Fibroblast of lung (primary cell): ENCODE measurements at regions not wholly inside any gene's neighbourhood (a gene's known extent, or its start where the extent isn't known, plus 50 kb on each side); places are given as distances from the start of the nearest gene placed in this dataset.

Experiments used
- DNase-seq, 2 donors: peaks; one replicate each; pipeline versions ENCODE4 v3.0.0 to v3.0.0-alpha.2; 2010; ENCODE audit warnings: low read depth in 2 of 2
- H2AFZ ChIP-seq: 2 replicates; pipeline ENCODE4 v1.5.1; 2012; ENCODE audit warnings: low read length, control low read depth, inconsistent platforms
- H3K27ac ChIP-seq: 2 replicates; pipeline ENCODE4 v1.5.1; 2011; ENCODE audit warnings: low read length, control low read depth; ENCODE audit not compliant: insufficient read depth
- H3K27me3 ChIP-seq: 2 replicates; pipeline ENCODE4 v1.5.1; 2011; ENCODE audit warnings: mild to moderate bottlenecking, low read length; ENCODE audit not compliant: control insufficient read depth, insufficient read depth
- H3K36me3 ChIP-seq: 2 replicates; pipeline ENCODE4 v1.5.1; 2011; ENCODE audit warnings: low read length; ENCODE audit not compliant: control insufficient read depth, insufficient read depth
- H3K4me1 ChIP-seq: 2 replicates; pipeline ENCODE4 v1.5.1; 2011; ENCODE audit warnings: low read length; ENCODE audit not compliant: control insufficient read depth, insufficient read depth; ENCODE audit errors: extremely low read depth
- H3K4me2 ChIP-seq: 2 replicates; pipeline ENCODE4 v1.5.1; 2011; ENCODE audit warnings: low read length, control low read depth; ENCODE audit not compliant: insufficient read depth; ENCODE audit errors: extremely low read depth
- H3K4me3 ChIP-seq, 4 experiments: fragments of 200-600 bp in 1 of 4; sonication (generic) in 1 of 4; replicated peaks in 1 of 4; 2 replicates each; pipeline ENCODE4 v1.5.1; 2011 to 2016; ENCODE audit warnings: low read length in 4 of 4, low read depth in 3 of 4, mild to moderate bottlenecking in 3 of 4, control low read depth in 2 of 4, inconsistent platforms in 1 of 4, mixed read lengths in 1 of 4; ENCODE audit not compliant: insufficient read depth in 1 of 4; ENCODE audit errors: control extremely low read depth in 1 of 4
- H3K79me2 ChIP-seq: 2 replicates; pipeline ENCODE4 v1.5.1; 2012; ENCODE audit warnings: mild to moderate bottlenecking, low read length, inconsistent platforms; ENCODE audit not compliant: control insufficient read depth, insufficient read depth
- H3K9ac ChIP-seq: 2 replicates; pipeline ENCODE4 v1.5.1; 2011; ENCODE audit warnings: mild to moderate bottlenecking, low read length, control low read depth; ENCODE audit not compliant: insufficient read depth
- H3K9me3 ChIP-seq: 2 replicates; pipeline ENCODE4 v1.5.1; 2012; ENCODE audit warnings: low read depth, low read length; ENCODE audit not compliant: control insufficient read depth, insufficient read depth
- H4K20me1 ChIP-seq: 2 replicates; pipeline ENCODE4 v1.5.1; 2011; ENCODE audit warnings: low read length; ENCODE audit not compliant: control insufficient read depth, insufficient read depth; ENCODE audit errors: extremely low read depth
- EZH2 ChIP-seq: IDR thresholded peaks from 2 replicates; pipeline ENCODE4 v1.5.1; 2012; ENCODE audit warnings: low read length, control low read depth, mild to moderate bottlenecking; ENCODE audit errors: missing control alignments
- TF ChIP-seq, protein P1 (sequence below), 2 donors: IDR thresholded peaks in 1 of 2; conservative IDR thresholded peaks in 1 of 2; 1 replicate in 1 of 2; 2 replicates in 1 of 2; pipeline ENCODE4 v1.5.1; 2011 to 2012; ENCODE audit warnings: low read length in 2 of 2, control low read depth in 1 of 2, inconsistent platforms in 1 of 2, low read depth in 1 of 2, mild to moderate bottlenecking in 1 of 2

GRCh38 chr1:195768377-195768776 lies 839.9 kb downstream of the KCNT2 start:
- Histone ChIP-seq H3K4me2 (no peak overlapping the region), H3K4me3 (no peak overlapping the region), H3K27ac (no peak overlapping the region), H3K27me3 (no peaks in the 10 kb centered on the region), H2AFZ (no peak overlapping the region), H3K9ac (no peak overlapping the region), H4K20me1 (no peaks in the 10 kb centered on the region), H3K4me1 (no peaks in the 10 kb centered on the region), H3K9me3 (no peaks in the 10 kb centered on the region), H3K36me3 (no peaks in the 10 kb centered on the region), H3K79me2 (no peaks in the 10 kb centered on the region)
- no peak for DNase-seq
- TF ChIP-seq, protein P1, sequence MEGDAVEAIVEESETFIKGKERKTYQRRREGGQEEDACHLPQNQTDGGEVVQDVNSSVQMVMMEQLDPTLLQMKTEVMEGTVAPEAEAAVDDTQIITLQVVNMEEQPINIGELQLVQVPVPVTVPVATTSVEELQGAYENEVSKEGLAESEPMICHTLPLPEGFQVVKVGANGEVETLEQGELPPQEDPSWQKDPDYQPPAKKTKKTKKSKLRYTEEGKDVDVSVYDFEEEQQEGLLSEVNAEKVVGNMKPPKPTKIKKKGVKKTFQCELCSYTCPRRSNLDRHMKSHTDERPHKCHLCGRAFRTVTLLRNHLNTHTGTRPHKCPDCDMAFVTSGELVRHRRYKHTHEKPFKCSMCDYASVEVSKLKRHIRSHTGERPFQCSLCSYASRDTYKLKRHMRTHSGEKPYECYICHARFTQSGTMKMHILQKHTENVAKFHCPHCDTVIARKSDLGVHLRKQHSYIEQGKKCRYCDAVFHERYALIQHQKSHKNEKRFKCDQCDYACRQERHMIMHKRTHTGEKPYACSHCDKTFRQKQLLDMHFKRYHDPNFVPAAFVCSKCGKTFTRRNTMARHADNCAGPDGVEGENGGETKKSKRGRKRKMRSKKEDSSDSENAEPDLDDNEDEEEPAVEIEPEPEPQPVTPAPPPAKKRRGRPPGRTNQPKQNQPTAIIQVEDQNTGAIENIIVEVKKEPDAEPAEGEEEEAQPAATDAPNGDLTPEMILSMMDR (conservative IDR thresholded peaks at IDR 0.05 in 1 of 2, IDR thresholded peaks at IDR 0.05 in 1 of 2; ENCODE audit: low read depth in 1 of 2, low read length in 2 of 2) = no peak
- no peak for TF ChIP-seq EZH2

DNA sequence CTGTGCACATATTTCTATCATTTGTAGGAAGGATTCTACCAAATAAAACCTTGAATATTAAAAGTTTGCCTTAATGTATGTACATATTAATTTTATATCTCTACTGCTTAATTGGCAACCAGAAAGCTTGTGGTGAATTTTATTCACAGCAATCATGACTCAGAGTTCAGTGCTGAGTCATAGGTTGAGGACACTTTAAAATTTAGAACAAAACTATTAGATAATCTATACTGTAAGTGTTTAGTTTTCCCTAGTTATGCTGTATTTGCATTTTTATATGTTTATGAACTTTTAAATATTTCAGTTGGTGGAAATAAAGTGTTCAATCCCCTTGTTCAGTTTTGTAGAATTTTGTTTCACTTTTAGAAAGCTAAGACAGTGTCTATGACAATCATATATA lies 841.5 kb downstream of the KCNT2 start:
- H3K36me3 ChIP-seq = no peaks in the 10 kb centered on the region
- no peaks in the 10 kb centered on the region for H3K79me2 ChIP-seq
- H3K4me2 ChIP-seq = no peak overlapping the region
- no peak overlapping the region for H2AFZ ChIP-seq
- H3K4me1 ChIP-seq = no peaks in the 10 kb centered on the region
- no peak overlapping the region for H3K4me3 ChIP-seq
- no peak overlapping the region for H3K9ac ChIP-seq
- H3K9me3 ChIP-seq = no peaks in the 10 kb centered on the region
- H3K27ac ChIP-seq = no peak overlapping the region
- no peak for TF ChIP-seq EZH2
- TF ChIP-seq, protein P1 (conservative IDR thresholded peaks at IDR 0.05 in 1 of 2, IDR thresholded peaks at IDR 0.05 in 1 of 2; ENCODE audit: low read depth in 1 of 2, low read length in 2 of 2) = no peak
- no peaks in the 10 kb centered on the region for H4K20me1 ChIP-seq
- DNase-seq = peak; percentile 47 to 64
- H3K27me3 ChIP-seq = no peaks in the 10 kb centered on the region

GRCh38 chr1:195765099-195765498 lies 843.1 kb downstream of the KCNT2 start:
- no peaks in the 10 kb centered on the region for H3K27me3 ChIP-seq
- H3K4me1 ChIP-seq = no peaks in the 10 kb centered on the region
- no peak overlapping the region for H3K27ac ChIP-seq
- H2AFZ ChIP-seq = no peak overlapping the region
- no peak overlapping the region for H3K9ac ChIP-seq
- no peaks in the 10 kb centered on the region for H3K9me3 ChIP-seq
- H4K20me1 ChIP-seq = no peaks in the 10 kb centered on the region
- TF ChIP-seq, protein P1 (conservative IDR thresholded peaks at IDR 0.05 in 1 of 2, IDR thresholded peaks at IDR 0.05 in 1 of 2; ENCODE audit: low read depth in 1 of 2, low read length in 2 of 2) = no peak
- TF ChIP-seq EZH2 = no peak
- no peak overlapping the region for H3K4me3 ChIP-seq
- no peaks in the 10 kb centered on the region for H3K36me3 ChIP-seq
- H3K79me2 ChIP-seq = no peaks in the 10 kb centered on the region
- DNase-seq = no peak
- no peak overlapping the region for H3K4me2 ChIP-seq
